GM12892 (cell line): ENCODE measurements at regions not wholly inside any gene's neighbourhood (a gene's known extent, or its start where the extent isn't known, plus 50 kb on each side); places are given as distances from the start of the nearest gene placed in this dataset.

Experiments used
- POLR2A ChIP-seq: IDR thresholded peaks from 2 replicates; pipeline ENCODE4 v1.6.1; 2011; ENCODE audit warnings: low read depth, low read length, control low read depth
- POLR2AphosphoS5 ChIP-seq: IDR thresholded peaks from 2 replicates; pipeline ENCODE4 v1.6.1; 2011; ENCODE audit warnings: low read depth, low read length, control low read depth
- TAF1 ChIP-seq: IDR thresholded peaks from 2 replicates; pipeline ENCODE4 v1.6.1; 2011; ENCODE audit warnings: low read depth, mild to moderate bottlenecking, control low read depth, low read length, borderline replicate concordance

DNA sequence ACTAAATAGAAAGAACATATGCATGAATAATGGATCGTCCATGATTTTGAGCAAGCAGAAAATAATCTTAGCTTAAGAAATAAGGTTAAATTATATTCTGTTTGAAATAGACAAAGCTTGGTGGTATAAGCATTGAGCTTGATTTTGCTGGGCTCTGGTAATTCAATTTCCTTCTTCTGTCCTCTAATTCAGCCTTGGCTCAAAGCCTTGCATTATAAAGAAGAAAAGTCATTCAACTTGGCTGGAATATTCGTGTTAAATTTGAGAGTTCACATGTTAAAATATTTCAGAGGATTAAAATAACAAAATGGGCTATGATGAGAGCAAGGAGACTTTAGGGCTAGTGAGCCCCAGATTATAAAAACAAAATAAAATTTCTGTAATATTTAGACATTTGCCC is 415.4 kb upstream of the PCDH20 start:
- TF ChIP-seq POLR2A, result no peak
- no peak for TF ChIP-seq TAF1
- TF ChIP-seq POLR2AphosphoS5, result no peak
